ENCODE measurements at regions not wholly inside any gene's neighbourhood (a gene's known extent, or its start where the extent isn't known, plus 50 kb on each side); places are given as distances from the start of the nearest gene placed in this dataset.

GRCh38 chr16:86359571-86359970, 150.8 kb upstream of the FOXF1 start:
- 64% methylated on average over 4 of the region's 5 CpGs for WGBS
- Histone ChIP-seq H3K9ac (ENCODE audit: low read depth, low read length) (no peak overlapping the region), H3K27me3 (ENCODE audit: insufficient read depth, low read length) (no peaks in the 10 kb centered on the region), H3K4me3 (ENCODE audit: low read length) (no peak overlapping the region), H3K36me3 (ENCODE audit: insufficient read depth, low read length) (no peaks in the 10 kb centered on the region), H3K4me1 (ENCODE audit: insufficient read depth, low read length) (peaks cover 13% of the 10 kb centered on the region; the same call in 1 of the 2 replicates), H3K27ac (ENCODE audit: low read depth, low read length) (no peak overlapping the region), H3K9me3 (ENCODE audit: insufficient read depth, low read depth, low read length) (peaks cover 7% of the 10 kb centered on the region; the same call in 1 of the 2 replicates)

- H3K4me1 ChIP-seq (ENCODE audit: insufficient read depth, low read length): peaks cover 21% of the 10 kb centered on the region
- H3K4me3 ChIP-seq (ENCODE audit: low read length): no peak overlapping the region
- H3K9ac ChIP-seq (ENCODE audit: low read depth, low read length): no peak overlapping the region
- H3K36me3 ChIP-seq (ENCODE audit: insufficient read depth, low read length): no peaks in the 10 kb centered on the region
- H3K27ac ChIP-seq (ENCODE audit: low read depth, low read length): no peak overlapping the region
- H3K9me3 ChIP-seq (ENCODE audit: insufficient read depth, low read depth, low read length): no peaks in the 10 kb centered on the region
- 91% methylated on average over 9 of the region's 9 CpGs for WGBS
- H3K27me3 ChIP-seq (ENCODE audit: insufficient read depth, low read length): no peaks in the 10 kb centered on the region
Observed at GRCh38 chr16:86362155-86362849, 148.0 kb upstream of the FOXF1 start.

GRCh38 chr16:86363057-86363490, 147.3 kb upstream of the FOXF1 start:
- WGBS: 89% methylated on average over 3 of the region's 4 CpGs
- Histone ChIP-seq H3K27ac (ENCODE audit: low read depth, low read length) (no peak overlapping the region), H3K27me3 (ENCODE audit: insufficient read depth, low read length) (no peaks in the 10 kb centered on the region), H3K9me3 (ENCODE audit: insufficient read depth, low read depth, low read length) (no peaks in the 10 kb centered on the region), H3K36me3 (ENCODE audit: insufficient read depth, low read length) (no peaks in the 10 kb centered on the region), H3K4me1 (ENCODE audit: insufficient read depth, low read length) (peaks cover 25% of the 10 kb centered on the region), H3K9ac (ENCODE audit: low read depth, low read length) (no peak overlapping the region), H3K4me3 (ENCODE audit: low read length) (no peak overlapping the region)

- Histone ChIP-seq H3K4me3 (ENCODE audit: low read length) (no peak overlapping the region), H3K27me3 (ENCODE audit: insufficient read depth, low read length) (no peaks in the 10 kb centered on the region), H3K4me1 (ENCODE audit: insufficient read depth, low read length) (peaks cover 21% of the 10 kb centered on the region), H3K27ac (ENCODE audit: low read depth, low read length) (no peak overlapping the region), H3K9me3 (ENCODE audit: insufficient read depth, low read depth, low read length) (no peaks in the 10 kb centered on the region), H3K9ac (ENCODE audit: low read depth, low read length) (no peak overlapping the region), H3K36me3 (ENCODE audit: insufficient read depth, low read length) (no peaks in the 10 kb centered on the region)
- 86% methylated on average over 13 of the region's 13 CpGs for WGBS
Observed at GRCh38 chr16:86363836-86364618, 146.3 kb upstream of the FOXF1 start.

- H3K27me3 ChIP-seq (ENCODE audit: insufficient read depth, low read length): no peaks in the 10 kb centered on the region
- WGBS: 96% methylated on average over 13 of the region's 13 CpGs
- no peaks in the 10 kb centered on the region for H3K9me3 ChIP-seq (ENCODE audit: insufficient read depth, low read depth, low read length)
- no peak overlapping the region for H3K9ac ChIP-seq (ENCODE audit: low read depth, low read length)
- H3K36me3 ChIP-seq (ENCODE audit: insufficient read depth, low read length): no peaks in the 10 kb centered on the region
- no peak overlapping the region for H3K27ac ChIP-seq (ENCODE audit: low read depth, low read length)
- H3K4me3 ChIP-seq (ENCODE audit: low read length): no peak overlapping the region
- H3K4me1 ChIP-seq (ENCODE audit: insufficient read depth, low read length): peaks cover 13% of the 10 kb centered on the region
Observed at GRCh38 chr16:86364653-86365380, 145.5 kb upstream of the FOXF1 start.

GRCh38 chr16:86365513-86366273, 144.6 kb upstream of the FOXF1 start:
- no peaks in the 10 kb centered on the region for H3K36me3 ChIP-seq (ENCODE audit: insufficient read depth, low read length)
- WGBS: 91% methylated on average over 19 of the region's 19 CpGs
- H3K27me3 ChIP-seq (ENCODE audit: insufficient read depth, low read length): no peaks in the 10 kb centered on the region
- peaks cover 13% of the 10 kb centered on the region for H3K4me1 ChIP-seq (ENCODE audit: insufficient read depth, low read length)
- no peak overlapping the region for H3K27ac ChIP-seq (ENCODE audit: low read depth, low read length)
- H3K9me3 ChIP-seq (ENCODE audit: insufficient read depth, low read depth, low read length): no peaks in the 10 kb centered on the region
- no peak overlapping the region for H3K4me3 ChIP-seq (ENCODE audit: low read length)
- H3K9ac ChIP-seq (ENCODE audit: low read depth, low read length): no peak overlapping the region

GRCh38 chr16:86366481-86366880, 143.8 kb upstream of the FOXF1 start:
- Histone ChIP-seq H3K4me3 (ENCODE audit: low read length) (no peak overlapping the region), H3K9me3 (ENCODE audit: insufficient read depth, low read depth, low read length) (no peaks in the 10 kb centered on the region), H3K9ac (ENCODE audit: low read depth, low read length) (no peak overlapping the region), H3K4me1 (ENCODE audit: insufficient read depth, low read length) (peaks cover 13% of the 10 kb centered on the region), H3K36me3 (ENCODE audit: insufficient read depth, low read length) (no peaks in the 10 kb centered on the region), H3K27me3 (ENCODE audit: insufficient read depth, low read length) (no peaks in the 10 kb centered on the region), H3K27ac (ENCODE audit: low read depth, low read length) (no peak overlapping the region)
- no CpG with 5 or more reads among the region's 1 CpG for WGBS

- H3K9ac ChIP-seq (ENCODE audit: low read depth, low read length): no peak overlapping the region
- 79% methylated on average over 10 of the region's 12 CpGs for WGBS
Observed at GRCh38 chr16:86367291-86368072, 142.8 kb upstream of the FOXF1 start.

GRCh38 chr16:86368261-86368660, 142.1 kb upstream of the FOXF1 start:
- WGBS: 84% methylated on average over 12 of the region's 12 CpGs
- H3K36me3 ChIP-seq (ENCODE audit: insufficient read depth, low read length): no peaks in the 10 kb centered on the region
- H3K9me3 ChIP-seq (ENCODE audit: insufficient read depth, low read depth, low read length): no peaks in the 10 kb centered on the region
- no peak overlapping the region for H3K9ac ChIP-seq (ENCODE audit: low read depth, low read length)
- H3K4me3 ChIP-seq (ENCODE audit: low read length): no peak overlapping the region
- H3K27me3 ChIP-seq (ENCODE audit: insufficient read depth, low read length): no peaks in the 10 kb centered on the region
- peaks cover 13% of the 10 kb centered on the region for H3K4me1 ChIP-seq (ENCODE audit: insufficient read depth, low read length)
- no peak overlapping the region for H3K27ac ChIP-seq (ENCODE audit: low read depth, low read length)

More at GRCh38 chr16:86367291-86368072, 142.8 kb upstream of the FOXF1 start:
- Histone ChIP-seq H3K4me3 (ENCODE audit: low read length) (no peak overlapping the region), H3K36me3 (ENCODE audit: insufficient read depth, low read length) (no peaks in the 10 kb centered on the region), H3K4me1 (ENCODE audit: insufficient read depth, low read length) (peaks cover 13% of the 10 kb centered on the region), H3K27ac (ENCODE audit: low read depth, low read length) (no peak overlapping the region), H3K9me3 (ENCODE audit: insufficient read depth, low read depth, low read length) (no peaks in the 10 kb centered on the region), H3K27me3 (ENCODE audit: insufficient read depth, low read length) (no peaks in the 10 kb centered on the region)

- Histone ChIP-seq H3K4me1 (ENCODE audit: insufficient read depth, low read length) (peaks cover 13% of the 10 kb centered on the region), H3K9me3 (ENCODE audit: insufficient read depth, low read depth, low read length) (0 out of 2 replicates have a peak, but pooled peaks cover 4% of the 10 kb centered on the region), H3K27ac (ENCODE audit: low read depth, low read length) (no peak overlapping the region), H3K9ac (ENCODE audit: low read depth, low read length) (no peak overlapping the region), H3K36me3 (ENCODE audit: insufficient read depth, low read length) (no peaks in the 10 kb centered on the region), H3K4me3 (ENCODE audit: low read length) (no peak overlapping the region), H3K27me3 (ENCODE audit: insufficient read depth, low read length) (no peaks in the 10 kb centered on the region)
- 93% methylated on average over 6 of the region's 6 CpGs for WGBS
Observed at GRCh38 chr16:86370062-86370461, 140.3 kb upstream of the FOXF1 start.

Data from HUES64 (cell line).